PC-3 (cell line): ENCODE measurements at regions not wholly inside any gene's neighbourhood (a gene's known extent, or its start where the extent isn't known, plus 50 kb on each side); places are given as distances from the start of the nearest gene placed in this dataset.

Source experiments
- ATAC-seq: fragments of 200-7000 bp; cut with Tn5 transposase; 2 replicates; pipeline ENCODE4 v1.9.1; 2020; ENCODE audit warnings: mild to moderate bottlenecking, moderate library complexity
- BruUV-seq: library from RNA; stranded (reverse); fragments of 400-500 nt; replicated peaks from 2 replicates; lab custom pipeline; 2021; lab: Mats Ljungman, UMichigan
- CTCF ChIA-PET: fragments of 300-600 bp; sonication (Branson Sonifier 250); formaldehyde crosslinking; loops from one replicate; lab custom pipeline; 2022; ENCODE audit warnings: antibody characterized with exemption; lab: Charles Lee
- POLR2A ChIA-PET: fragments of 300-600 bp; sonication (Branson Sonifier 250); formaldehyde crosslinking; loops from one replicate; lab custom pipeline; 2022; ENCODE audit warnings: antibody characterized with exemption; ENCODE audit not compliant: unreplicated experiment; lab: Charles Lee
- DNase-seq: peaks from one replicate; pipeline ENCODE4 v3.0.0-alpha.2; 2015
- H2AFZ ChIP-seq: fragments of 300-600 bp; sonication (generic); 2 replicates; pipeline ENCODE4 v1.6.0; 2016; ENCODE audit warnings: antibody characterized with exemption, low read length
- H3F3A ChIP-seq: fragments of 300-600 bp; sonication (generic); one replicate; pipeline ENCODE4 v1.6.0; 2017; ENCODE audit warnings: antibody characterized with exemption, low read length, control low read depth, mild to moderate bottlenecking; ENCODE audit not compliant: unreplicated experiment
- H3K27ac ChIP-seq: fragments of 300-600 bp; sonication (generic); 2 replicates; pipeline ENCODE4 v1.5.1; 2016; ENCODE audit warnings: mild to moderate bottlenecking, low read length
- H3K27me3 ChIP-seq: fragments of 300-600 bp; sonication (generic); 2 replicates; pipeline ENCODE4 v1.6.1; 2016; ENCODE audit warnings: low read length, mixed read lengths
- H3K36me3 ChIP-seq: fragments of 300-600 bp; sonication (generic); 2 replicates; pipeline ENCODE4 v1.6.1; 2016; ENCODE audit warnings: low read depth, mixed run types, low read length, mixed read lengths
- H3K4me1 ChIP-seq: fragments of 300-600 bp; sonication (generic); 2 replicates; pipeline ENCODE4 v1.5.1; 2016; ENCODE audit warnings: low read length; ENCODE audit not compliant: insufficient read depth
- H3K4me2 ChIP-seq: fragments of 300-600 bp; sonication (generic); 2 replicates; pipeline ENCODE4 v1.6.0; 2016; ENCODE audit warnings: low read length
- H3K4me3 ChIP-seq: fragments of 300-600 bp; sonication (generic); 2 replicates; pipeline ENCODE4 v1.5.1; 2016; ENCODE audit warnings: mild to moderate bottlenecking, low read length, mixed read lengths
- H3K79me2 ChIP-seq: fragments of 300-600 bp; sonication (generic); 2 replicates; pipeline ENCODE4 v1.6.1; 2017; ENCODE audit warnings: low read length, mixed read lengths
- H3K9ac ChIP-seq: fragments of 300-600 bp; sonication (generic); 2 replicates; pipeline ENCODE4 v1.6.0; 2016; ENCODE audit warnings: mild to moderate bottlenecking, low read length
- H3K9me2 ChIP-seq: fragments of 300-600 bp; sonication (generic); replicated peaks from 2 replicates; pipeline ENCODE4 v1.6.1; 2016; ENCODE audit warnings: mixed run types, low read length, mixed read lengths
- H3K9me3 ChIP-seq: fragments of 300-600 bp; sonication (generic); 2 replicates; pipeline ENCODE4 v1.6.1; 2016; ENCODE audit warnings: low read length, mixed read lengths
- H4K20me1 ChIP-seq: fragments of 300-600 bp; sonication (generic); 2 replicates; pipeline ENCODE4 v1.6.1; 2016; ENCODE audit warnings: low read length, mixed read lengths
- EZH2 ChIP-seq: fragments of 300-600 bp; sonication (generic); IDR thresholded peaks from one replicate; pipeline ENCODE4 v1.6.1; 2017; ENCODE audit warnings: antibody characterized with exemption, mild to moderate bottlenecking, low read length; ENCODE audit not compliant: unreplicated experiment
- EZH2phosphoT487 ChIP-seq: fragments of 300-600 bp; sonication (generic); IDR thresholded peaks from 2 replicates; pipeline ENCODE4 v1.6.1; 2018; ENCODE audit warnings: mild to moderate bottlenecking, antibody characterized with exemption, low read length, borderline replicate concordance
- intact Hi-C: fragments of 100-400 bp; cut with micrococcal nuclease; formaldehyde crosslinking; loops from 2 replicates; pipeline ENCODE4 v1.9.0; 2023
- TF ChIP-seq, protein P1 (sequence below): fragments of 300-600 bp; sonication (generic); conservative IDR thresholded peaks from 2 replicates; pipeline ENCODE4 v1.5.1; 2017; ENCODE audit warnings: antibody characterized with exemption, low read depth, mild to moderate bottlenecking, low read length

DNA sequence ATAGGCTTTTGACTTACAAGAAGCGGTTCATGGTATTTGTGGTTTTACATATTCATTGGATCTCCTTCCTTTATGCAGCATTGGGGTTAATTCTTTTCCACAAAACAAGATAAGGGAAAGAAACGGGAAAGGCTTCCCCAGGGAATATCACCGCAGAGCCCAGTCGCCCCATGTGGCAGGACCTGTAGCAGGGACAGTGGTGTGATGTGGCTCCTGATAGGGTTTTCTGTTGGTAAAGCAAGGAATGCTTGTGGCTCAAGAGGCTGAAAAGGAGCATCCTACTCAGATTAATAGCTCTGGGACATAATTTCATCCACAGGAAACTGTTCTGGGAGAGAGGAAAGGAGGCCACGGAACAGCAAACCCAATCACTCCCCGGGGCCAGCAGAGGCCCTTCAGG lies 699.9 kb downstream of the MTRR start:
- no peak overlapping the region for H3K27ac ChIP-seq
- no peaks in the 10 kb centered on the region for H3K9me2 ChIP-seq
- no peaks in the 10 kb centered on the region for H3K9me3 ChIP-seq
- no peaks in the 10 kb centered on the region for H3K36me3 ChIP-seq
- 0 out of 2 replicates have a peak, but pooled peaks cover 4% of the 10 kb centered on the region for H3K4me1 ChIP-seq
- H3K4me3 ChIP-seq: no peak overlapping the region
- peak; percentile 33; the same call in 1 of the 2 replicates for ATAC-seq
- no peaks in the 10 kb centered on the region for H3K27me3 ChIP-seq
- TF ChIP-seq EZH2phosphoT487: no peak
- no peak for TF ChIP-seq EZH2
- TF ChIP-seq, protein P1, sequence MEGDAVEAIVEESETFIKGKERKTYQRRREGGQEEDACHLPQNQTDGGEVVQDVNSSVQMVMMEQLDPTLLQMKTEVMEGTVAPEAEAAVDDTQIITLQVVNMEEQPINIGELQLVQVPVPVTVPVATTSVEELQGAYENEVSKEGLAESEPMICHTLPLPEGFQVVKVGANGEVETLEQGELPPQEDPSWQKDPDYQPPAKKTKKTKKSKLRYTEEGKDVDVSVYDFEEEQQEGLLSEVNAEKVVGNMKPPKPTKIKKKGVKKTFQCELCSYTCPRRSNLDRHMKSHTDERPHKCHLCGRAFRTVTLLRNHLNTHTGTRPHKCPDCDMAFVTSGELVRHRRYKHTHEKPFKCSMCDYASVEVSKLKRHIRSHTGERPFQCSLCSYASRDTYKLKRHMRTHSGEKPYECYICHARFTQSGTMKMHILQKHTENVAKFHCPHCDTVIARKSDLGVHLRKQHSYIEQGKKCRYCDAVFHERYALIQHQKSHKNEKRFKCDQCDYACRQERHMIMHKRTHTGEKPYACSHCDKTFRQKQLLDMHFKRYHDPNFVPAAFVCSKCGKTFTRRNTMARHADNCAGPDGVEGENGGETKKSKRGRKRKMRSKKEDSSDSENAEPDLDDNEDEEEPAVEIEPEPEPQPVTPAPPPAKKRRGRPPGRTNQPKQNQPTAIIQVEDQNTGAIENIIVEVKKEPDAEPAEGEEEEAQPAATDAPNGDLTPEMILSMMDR: no peak
- POLR2A ChIA-PET: no interaction called here
- no peaks in the 10 kb centered on the region for H3F3A ChIP-seq
- no peak overlapping the region for H3K4me2 ChIP-seq
- H2AFZ ChIP-seq: no peak overlapping the region
- no TSS peak for BruUV-seq
- no peaks in the 10 kb centered on the region for H4K20me1 ChIP-seq
- H3K9ac ChIP-seq: no peak overlapping the region
- no peaks in the 10 kb centered on the region for H3K79me2 ChIP-seq
- intact Hi-C loops: no loop called here
- CTCF ChIA-PET: no interaction called here
- peak; percentile 30 for DNase-seq

DNA sequence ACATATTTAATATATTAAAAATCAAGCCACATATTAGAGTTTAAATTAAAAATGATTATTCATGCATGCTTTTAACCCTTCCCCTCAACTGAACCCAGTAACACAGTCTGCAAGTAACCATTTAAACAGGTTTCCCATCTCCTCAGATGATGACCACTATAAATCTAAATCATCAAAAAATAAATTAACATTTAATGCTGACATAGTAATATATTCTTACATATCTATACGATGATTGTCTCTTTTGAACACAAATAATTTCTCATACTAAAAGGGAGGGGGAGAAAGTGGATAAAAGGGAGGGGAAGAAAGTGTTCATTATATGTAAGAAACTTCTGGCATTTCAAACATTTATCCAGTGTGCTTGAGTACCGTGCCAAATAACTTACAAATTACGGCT lies 701.6 kb downstream of the MTRR start:
- no TSS peak for BruUV-seq
- TF ChIP-seq, protein P1: no peak
- TF ChIP-seq EZH2 (no peak), EZH2phosphoT487 (no peak)
- ChIA-PET CTCF (no interaction called here), POLR2A (no interaction called here)
- Histone ChIP-seq H3K27me3 (no peaks in the 10 kb centered on the region), H3K36me3 (no peaks in the 10 kb centered on the region), H3K9me2 (no peaks in the 10 kb centered on the region), H3F3A (no peaks in the 10 kb centered on the region), H3K4me1 (0 out of 2 replicates have a peak, but pooled peaks cover 4% of the 10 kb centered on the region), H3K4me3 (no peak overlapping the region), H3K9ac (no peak overlapping the region), H3K79me2 (no peaks in the 10 kb centered on the region), H3K27ac (no peak overlapping the region), H4K20me1 (no peaks in the 10 kb centered on the region), H3K9me3 (no peaks in the 10 kb centered on the region), H2AFZ (no peak overlapping the region), H3K4me2 (no peak overlapping the region)
- DNase-seq (no peak), ATAC-seq (no peak)
- intact Hi-C loops: no loop called here

DNA sequence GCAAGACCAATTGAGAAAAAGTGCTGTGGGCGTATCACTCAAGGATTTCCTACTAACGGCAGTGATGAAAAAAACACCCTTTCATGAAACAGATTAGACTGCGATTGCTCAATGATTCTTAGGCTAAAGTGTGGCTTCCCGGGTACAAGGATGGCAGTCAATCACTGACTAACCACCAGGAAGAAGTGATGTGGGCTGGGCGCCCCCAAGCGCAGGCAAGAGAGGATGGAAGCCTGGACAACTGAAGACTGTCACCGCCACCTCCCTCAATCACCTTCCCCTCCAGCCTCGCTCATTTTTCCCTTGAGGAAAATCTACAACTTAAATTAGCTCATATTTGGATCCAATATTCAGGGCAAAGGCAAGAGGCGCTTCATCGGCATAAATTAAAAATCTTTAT lies 707.2 kb downstream of the MTRR start:
- no peaks in the 10 kb centered on the region for H3K36me3 ChIP-seq
- H3F3A ChIP-seq: no peaks in the 10 kb centered on the region
- no peak overlapping the region for H3K27ac ChIP-seq
- no peaks in the 10 kb centered on the region for H3K9me2 ChIP-seq
- ATAC-seq (no peak), DNase-seq (no peak)
- H3K4me2 ChIP-seq: no peak overlapping the region
- H4K20me1 ChIP-seq: no peaks in the 10 kb centered on the region
- BruUV-seq: no TSS peak
- no peak overlapping the region for H3K9ac ChIP-seq
- no peak overlapping the region for H2AFZ ChIP-seq
- no peaks in the 10 kb centered on the region for H3K9me3 ChIP-seq
- intact Hi-C loops: no loop called here
- H3K79me2 ChIP-seq: no peaks in the 10 kb centered on the region
- no peak overlapping the region for H3K4me3 ChIP-seq
- no peaks in the 10 kb centered on the region for H3K27me3 ChIP-seq
- H3K4me1 ChIP-seq: no peaks in the 10 kb centered on the region
- ChIA-PET POLR2A (no interaction called here), CTCF (no interaction called here)
- TF ChIP-seq EZH2phosphoT487: no peak
- TF ChIP-seq EZH2: no peak
- TF ChIP-seq, protein P1: no peak
